Liver (tissue), 3 donors: ENCODE measurements at regions not wholly inside any gene's neighbourhood (a gene's known extent, or its start where the extent isn't known, plus 50 kb on each side); places are given as distances from the start of the nearest gene placed in this dataset.
"Not testable (repeated sequence)": the region's sequence is repeated elsewhere in the genome, so short reads cannot be mapped to it uniquely, and the experiment has no call there.

ENCODE experiments used
- ATF3 ChIP-seq: IDR thresholded peaks from 2 replicates; pipeline ENCODE4 v1.6.1; 2016; ENCODE audit warnings: antibody characterized with exemption
- CTCF ChIP-seq: fragments of 150-350 bp; IDR thresholded peaks from 2 replicates; pipeline ENCODE4 v1.5.1; 2017; ENCODE audit warnings: improper control_type of control experiment, low read depth, low read length; ENCODE audit not compliant: missing input control
- EGR1 ChIP-seq, 2 donors: IDR thresholded peaks; 2 replicates each; pipeline ENCODE4 v1.6.1; 2016 to 2018; ENCODE audit warnings: antibody characterized with exemption in 2 of 2, low read depth in 2 of 2
- HNF4A ChIP-seq, 2 donors: conservative IDR thresholded peaks; 2 replicates each; pipeline ENCODE4 v1.6.1; 2016; ENCODE audit warnings: antibody characterized with exemption in 2 of 2, mild to moderate bottlenecking in 2 of 2
- HNF4G ChIP-seq: IDR thresholded peaks from 2 replicates; pipeline ENCODE4 v1.6.1; 2016; ENCODE audit warnings: antibody characterized with exemption
- JUND ChIP-seq, 2 donors: IDR thresholded peaks; 2 replicates each; pipeline ENCODE4 v1.6.1; 2016; ENCODE audit warnings: antibody characterized with exemption in 2 of 2
- RAD21 ChIP-seq, 2 donors: IDR thresholded peaks; 2 replicates each; pipeline ENCODE4 v1.6.1; 2016; ENCODE audit warnings: antibody characterized with exemption in 2 of 2, mild to moderate bottlenecking in 2 of 2
- RXRA ChIP-seq, 2 donors: IDR thresholded peaks; 2 replicates each; pipeline ENCODE4 v1.6.1; 2017 to 2018; ENCODE audit warnings: antibody characterized with exemption in 2 of 2, mild to moderate bottlenecking in 1 of 2
- SP1 ChIP-seq: IDR thresholded peaks from 2 replicates; pipeline ENCODE4 v1.6.1; 2018; ENCODE audit warnings: antibody characterized with exemption, mild to moderate bottlenecking
- TAF1 ChIP-seq: conservative IDR thresholded peaks from 2 replicates; pipeline ENCODE4 v1.6.1; 2016; ENCODE audit warnings: antibody characterized with exemption, mild to moderate bottlenecking
- TF ChIP-seq, protein P1 (sequence below): IDR thresholded peaks from 2 replicates; pipeline ENCODE4 v1.6.1; 2016; ENCODE audit warnings: antibody characterized with exemption, mild to moderate bottlenecking
- donor health status: healthy.
- donor health status: healthy.

GRCh38 chr15:22141106-22141505 lies 60.8 kb downstream of the OR4M2 start:
- not testable (repeated sequence) for TF ChIP-seq CTCF; HNF4A (conservative IDR thresholded peaks at IDR 0.05); RAD21 (IDR thresholded peaks at IDR 0.05); TAF1; SP1; RXRA (IDR thresholded peaks at IDR 0.05); HNF4G; ATF3; JUND (IDR thresholded peaks at IDR 0.05); EGR1 (IDR thresholded peaks at IDR 0.05; ENCODE audit: low read depth in 2 of 2)
- TF ChIP-seq, protein P1, sequence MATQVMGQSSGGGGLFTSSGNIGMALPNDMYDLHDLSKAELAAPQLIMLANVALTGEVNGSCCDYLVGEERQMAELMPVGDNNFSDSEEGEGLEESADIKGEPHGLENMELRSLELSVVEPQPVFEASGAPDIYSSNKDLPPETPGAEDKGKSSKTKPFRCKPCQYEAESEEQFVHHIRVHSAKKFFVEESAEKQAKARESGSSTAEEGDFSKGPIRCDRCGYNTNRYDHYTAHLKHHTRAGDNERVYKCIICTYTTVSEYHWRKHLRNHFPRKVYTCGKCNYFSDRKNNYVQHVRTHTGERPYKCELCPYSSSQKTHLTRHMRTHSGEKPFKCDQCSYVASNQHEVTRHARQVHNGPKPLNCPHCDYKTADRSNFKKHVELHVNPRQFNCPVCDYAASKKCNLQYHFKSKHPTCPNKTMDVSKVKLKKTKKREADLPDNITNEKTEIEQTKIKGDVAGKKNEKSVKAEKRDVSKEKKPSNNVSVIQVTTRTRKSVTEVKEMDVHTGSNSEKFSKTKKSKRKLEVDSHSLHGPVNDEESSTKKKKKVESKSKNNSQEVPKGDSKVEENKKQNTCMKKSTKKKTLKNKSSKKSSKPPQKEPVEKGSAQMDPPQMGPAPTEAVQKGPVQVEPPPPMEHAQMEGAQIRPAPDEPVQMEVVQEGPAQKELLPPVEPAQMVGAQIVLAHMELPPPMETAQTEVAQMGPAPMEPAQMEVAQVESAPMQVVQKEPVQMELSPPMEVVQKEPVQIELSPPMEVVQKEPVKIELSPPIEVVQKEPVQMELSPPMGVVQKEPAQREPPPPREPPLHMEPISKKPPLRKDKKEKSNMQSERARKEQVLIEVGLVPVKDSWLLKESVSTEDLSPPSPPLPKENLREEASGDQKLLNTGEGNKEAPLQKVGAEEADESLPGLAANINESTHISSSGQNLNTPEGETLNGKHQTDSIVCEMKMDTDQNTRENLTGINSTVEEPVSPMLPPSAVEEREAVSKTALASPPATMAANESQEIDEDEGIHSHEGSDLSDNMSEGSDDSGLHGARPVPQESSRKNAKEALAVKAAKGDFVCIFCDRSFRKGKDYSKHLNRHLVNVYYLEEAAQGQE, result not testable (repeated sequence)
